ENCODE measurements at regions not wholly inside any gene's neighbourhood (a gene's known extent, or its start where the extent isn't known, plus 50 kb on each side); places are given as distances from the start of the nearest gene placed in this dataset.

- intact Hi-C loops (cut with micrococcal nuclease) = loop anchor here (10.0 kb wide), 1 partner anchor 65 kb away; no protein-coding TSS in a partner anchor
- DNase-seq (no peak), ATAC-seq (ENCODE audit: low read depth) (no peak)
- Mint-ChIP-seq H3K4me3 (no peak overlapping the region), H3K36me3 (ENCODE audit: low read depth) (no peaks in the 10 kb centered on the region), H3K9me3 (peaks cover 8% of the 10 kb centered on the region), H3K27me3 (no peaks in the 10 kb centered on the region), H3K27ac (no peak overlapping the region), H3K4me1 (no peaks in the 10 kb centered on the region)
- ChIA-PET CTCF (no interaction called here), POLR2A (no interaction called here)
- no peak for TF ChIP-seq CTCF (IDR thresholded peaks at IDR 0.05)
Measured at GRCh38 chr11:42319921-42320320, 860.5 kb upstream of the LRRC4C start.

GRCh38 chr11:42329929-42330565 is 870.6 kb upstream of the LRRC4C start:
- no peak for ATAC-seq (ENCODE audit: low read depth)
- no peak overlapping the region for H3K27ac Mint-ChIP-seq
- no peak for TF ChIP-seq CTCF (IDR thresholded peaks at IDR 0.05)
- DNase-seq = no peak
- H3K4me3 Mint-ChIP-seq = no peak overlapping the region
- intact Hi-C loops (cut with micrococcal nuclease) = loop anchor here (10.0 kb wide), 1 partner anchor 55 kb away; no protein-coding TSS in a partner anchor
- no peaks in the 10 kb centered on the region for H3K4me1 Mint-ChIP-seq
- no peaks in the 10 kb centered on the region for H3K27me3 Mint-ChIP-seq
- ChIA-PET POLR2A (no interaction called here), CTCF (no interaction called here)
- H3K9me3 Mint-ChIP-seq = peaks cover 14% of the 10 kb centered on the region
- H3K36me3 Mint-ChIP-seq (ENCODE audit: low read depth) = no peaks in the 10 kb centered on the region

GRCh38 chr11:42337786-42338455 is 878.5 kb upstream of the LRRC4C start:
- no peaks in the 10 kb centered on the region for H3K4me1 Mint-ChIP-seq
- POLR2A ChIA-PET = no interaction called here
- TF ChIP-seq CTCF (IDR thresholded peaks at IDR 0.05) = no peak
- H3K9me3 Mint-ChIP-seq = peaks cover 12% of the 10 kb centered on the region
- DNase-seq = no peak
- CTCF ChIA-PET = no interaction called here
- intact Hi-C loops (cut with micrococcal nuclease) = no loop called here
- no peaks in the 10 kb centered on the region for H3K27me3 Mint-ChIP-seq
- H3K36me3 Mint-ChIP-seq (ENCODE audit: low read depth) = no peaks in the 10 kb centered on the region
- H3K27ac Mint-ChIP-seq = no peak overlapping the region
- ATAC-seq (ENCODE audit: low read depth) = no peak
- H3K4me3 Mint-ChIP-seq = no peak overlapping the region

GRCh38 chr11:42344204-42344792 is 884.8 kb upstream of the LRRC4C start:
- intact Hi-C loops (cut with micrococcal nuclease) = no loop called here
- Mint-ChIP-seq H3K4me1 (no peaks in the 10 kb centered on the region), H3K27ac (no peak overlapping the region), H3K4me3 (no peak overlapping the region), H3K36me3 (ENCODE audit: low read depth) (no peaks in the 10 kb centered on the region), H3K27me3 (no peaks in the 10 kb centered on the region), H3K9me3 (peaks cover 8% of the 10 kb centered on the region)
- DNase-seq = no peak
- no peak for ATAC-seq (ENCODE audit: low read depth)
- CTCF ChIA-PET = no interaction called here
- POLR2A ChIA-PET = no interaction called here
- TF ChIP-seq CTCF (IDR thresholded peaks at IDR 0.05) = no peak

GRCh38 chr11:42345933-42346332 is 886.5 kb upstream of the LRRC4C start:
- Mint-ChIP-seq H3K4me3 (no peak overlapping the region), H3K4me1 (no peaks in the 10 kb centered on the region), H3K27me3 (no peaks in the 10 kb centered on the region), H3K36me3 (ENCODE audit: low read depth) (no peaks in the 10 kb centered on the region), H3K27ac (no peak overlapping the region), H3K9me3 (peaks cover 14% of the 10 kb centered on the region)
- no peak for DNase-seq
- CTCF ChIA-PET = no interaction called here
- POLR2A ChIA-PET = no interaction called here
- ATAC-seq (ENCODE audit: low read depth) = no peak
- no peak for TF ChIP-seq CTCF (IDR thresholded peaks at IDR 0.05)
- intact Hi-C loops (cut with micrococcal nuclease) = no loop called here

Measured in activated B cell treated with CpG ODN at 0.5 μM for 24 hours (primary cell).